Thyroid gland (tissue), 4 donors: ENCODE measurements at regions not wholly inside any gene's neighbourhood (a gene's known extent, or its start where the extent isn't known, plus 50 kb on each side); places are given as distances from the start of the nearest gene placed in this dataset.

Source experiments
- POLR2A ChIP-seq, 2 donors: fragments of 450-650 bp; IDR thresholded peaks; one replicate each; pipeline ENCODE4 v1.6.1; 2017; ENCODE audit warnings: antibody characterized with exemption in 2 of 2, mild to moderate bottlenecking in 2 of 2, moderate library complexity in 1 of 2
- TF ChIP-seq, protein P1 (sequence below), 6 experiments: fragments of 200-600 bp in 3 of 6; fragments of 450-650 bp in 3 of 6; sonication (generic) in 3 of 6; IDR thresholded peaks; one replicate each; pipeline ENCODE4 v1.5.1; 2016 to 2019; ENCODE audit warnings: antibody characterized with exemption in 6 of 6, mild to moderate bottlenecking in 2 of 6, inconsistent platforms in 1 of 6, moderate library complexity in 1 of 6

DNA sequence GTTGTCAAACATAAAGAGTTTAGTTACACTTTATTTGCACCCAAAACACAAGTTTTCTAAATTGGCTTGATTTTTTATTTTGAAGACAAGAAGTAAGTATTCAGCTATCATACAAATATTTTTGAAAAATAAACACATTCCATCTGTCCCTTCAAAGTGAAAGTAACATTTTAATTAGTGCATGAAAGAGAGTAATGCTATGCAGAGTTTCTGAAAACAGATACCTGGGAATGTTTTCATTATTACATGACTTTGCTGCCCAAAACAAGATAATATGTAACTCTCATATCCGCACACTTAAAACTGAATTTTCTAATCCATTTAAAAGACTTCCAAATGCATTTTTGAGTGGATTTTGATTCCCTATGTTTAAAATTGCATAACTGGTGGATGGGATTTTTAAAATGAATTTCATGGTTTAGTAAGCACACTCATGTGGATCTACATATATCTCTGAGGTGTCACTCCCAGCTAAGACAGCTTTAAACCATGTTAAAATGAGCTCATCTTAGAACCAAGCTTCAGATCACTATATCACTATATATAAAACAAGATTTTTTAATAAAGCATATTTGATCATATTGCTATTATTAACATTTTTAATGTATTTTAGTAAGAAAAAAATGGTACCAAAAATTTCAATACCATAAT lies 127.5 kb downstream of the ATPSCKMT start:
- TF ChIP-seq, protein P1, sequence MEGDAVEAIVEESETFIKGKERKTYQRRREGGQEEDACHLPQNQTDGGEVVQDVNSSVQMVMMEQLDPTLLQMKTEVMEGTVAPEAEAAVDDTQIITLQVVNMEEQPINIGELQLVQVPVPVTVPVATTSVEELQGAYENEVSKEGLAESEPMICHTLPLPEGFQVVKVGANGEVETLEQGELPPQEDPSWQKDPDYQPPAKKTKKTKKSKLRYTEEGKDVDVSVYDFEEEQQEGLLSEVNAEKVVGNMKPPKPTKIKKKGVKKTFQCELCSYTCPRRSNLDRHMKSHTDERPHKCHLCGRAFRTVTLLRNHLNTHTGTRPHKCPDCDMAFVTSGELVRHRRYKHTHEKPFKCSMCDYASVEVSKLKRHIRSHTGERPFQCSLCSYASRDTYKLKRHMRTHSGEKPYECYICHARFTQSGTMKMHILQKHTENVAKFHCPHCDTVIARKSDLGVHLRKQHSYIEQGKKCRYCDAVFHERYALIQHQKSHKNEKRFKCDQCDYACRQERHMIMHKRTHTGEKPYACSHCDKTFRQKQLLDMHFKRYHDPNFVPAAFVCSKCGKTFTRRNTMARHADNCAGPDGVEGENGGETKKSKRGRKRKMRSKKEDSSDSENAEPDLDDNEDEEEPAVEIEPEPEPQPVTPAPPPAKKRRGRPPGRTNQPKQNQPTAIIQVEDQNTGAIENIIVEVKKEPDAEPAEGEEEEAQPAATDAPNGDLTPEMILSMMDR (IDR thresholded peaks at IDR 0.05) = no peak
- TF ChIP-seq POLR2A (IDR thresholded peaks at IDR 0.05) = no peak
